SW 1271 (cell line): ENCODE measurements at regions not wholly inside any gene's neighbourhood (a gene's known extent, or its start where the extent isn't known, plus 50 kb on each side); places are given as distances from the start of the nearest gene placed in this dataset.
A peak's percentile ranks its signal among the peaks of the same experiment; 100 is the strongest.

ENCODE experiments used
- DNase-seq, 2 experiments: peaks; one replicate each; lab custom pipeline; 2025; lab: John Stamatoyannopoulos, UW

- no peak for DNase-seq
Observed at GRCh38 chr9:109549386-109549785, 51.3 kb upstream of the PTPN3 start.

DNA sequence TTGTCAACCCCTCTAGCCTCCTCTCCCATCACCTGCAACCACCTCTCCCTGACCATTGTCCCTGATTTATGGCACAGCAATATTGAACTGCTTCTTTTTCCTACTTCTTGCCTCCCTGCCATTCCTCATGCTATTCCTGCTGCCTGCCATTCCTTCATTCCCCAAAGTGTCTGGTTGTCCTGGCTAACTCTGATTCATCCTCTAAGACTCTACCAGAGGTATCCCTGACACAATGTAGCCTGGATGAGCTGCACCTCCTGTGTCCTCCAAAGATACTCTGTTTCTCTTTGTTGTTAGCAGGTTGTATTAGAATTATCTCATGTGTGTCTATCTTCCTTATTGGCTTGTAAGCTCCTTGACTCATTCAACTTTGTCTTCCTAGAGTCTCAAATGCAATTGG is 53.5 kb upstream of the PTPN3 start:
- DNase-seq, result no peak

- DNase-seq, result no peak
Observed at GRCh38 chr9:109555215-109555614, 57.1 kb upstream of the PTPN3 start.

GRCh38 chr9:109556061-109556460 is 58.0 kb upstream of the PTPN3 start:
- DNase-seq, result peak in 1 of 2 experiments; percentile 69

- DNase-seq, result no peak
Observed at GRCh38 chr9:109556786-109557185, 58.7 kb upstream of the PTPN3 start.

- no peak for DNase-seq
Observed at GRCh38 chr9:109557481-109557880, 59.4 kb upstream of the PTPN3 start.

- DNase-seq, result no peak
Observed at GRCh38 chr9:109558718-109559151, 60.6 kb upstream of the PTPN3 start.

- DNase-seq, result no peak
Observed at GRCh38 chr9:109560470-109561132, 62.5 kb upstream of the PTPN3 start.

GRCh38 chr9:109561137-109561536 is 63.0 kb upstream of the PTPN3 start:
- no peak for DNase-seq

DNA sequence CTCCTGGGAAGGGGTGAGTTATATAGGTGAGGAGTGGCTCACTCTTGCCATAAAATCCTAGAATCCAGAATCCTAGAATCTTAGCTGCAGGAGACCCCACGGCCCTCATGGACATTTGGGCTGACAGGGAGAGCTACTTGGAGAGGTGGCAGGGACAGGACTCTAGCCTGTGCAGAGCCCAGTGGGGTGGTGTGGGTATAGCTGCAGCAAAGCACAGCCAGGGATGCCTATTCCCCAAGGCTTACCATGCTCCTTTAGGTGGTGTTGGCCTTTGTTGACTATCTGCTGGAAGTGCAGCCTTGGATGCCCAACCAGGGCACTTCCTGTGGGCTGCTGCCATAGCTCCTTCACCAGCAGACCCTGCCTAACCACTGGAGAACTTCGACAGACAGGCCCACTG is 70.0 kb upstream of the PTPN3 start:
- DNase-seq, result no peak

DNA sequence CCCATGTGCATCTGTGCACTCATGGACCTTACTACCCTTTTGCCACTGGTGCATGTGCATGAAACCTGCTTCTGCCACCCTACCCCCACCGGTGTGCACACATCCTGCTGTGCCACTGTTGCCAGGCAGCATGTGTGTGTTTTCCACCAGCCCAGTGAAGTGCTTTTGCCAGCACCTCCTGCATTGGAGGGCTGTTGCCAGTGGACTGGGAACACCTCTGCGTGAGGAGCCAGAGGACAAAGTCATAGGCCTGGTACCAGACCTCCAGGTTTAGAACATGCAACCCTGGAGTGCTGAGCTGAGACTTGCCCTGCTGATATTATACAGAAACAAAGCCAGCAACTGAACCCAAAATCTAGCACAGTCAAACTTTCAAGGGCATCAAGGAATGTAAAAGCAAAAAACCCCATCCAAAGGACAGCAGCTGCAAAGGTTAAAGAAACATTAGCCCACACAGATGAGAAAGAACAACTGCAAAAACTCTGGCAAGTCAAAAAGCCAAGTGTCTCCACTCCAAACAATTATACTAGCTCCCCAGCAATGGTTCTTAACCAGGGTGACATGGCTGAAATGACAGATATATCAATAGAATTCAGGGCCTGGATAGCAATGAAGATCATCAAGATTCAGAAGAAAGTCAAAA is 70.6 kb upstream of the PTPN3 start:
- DNase-seq, result no peak

DNA sequence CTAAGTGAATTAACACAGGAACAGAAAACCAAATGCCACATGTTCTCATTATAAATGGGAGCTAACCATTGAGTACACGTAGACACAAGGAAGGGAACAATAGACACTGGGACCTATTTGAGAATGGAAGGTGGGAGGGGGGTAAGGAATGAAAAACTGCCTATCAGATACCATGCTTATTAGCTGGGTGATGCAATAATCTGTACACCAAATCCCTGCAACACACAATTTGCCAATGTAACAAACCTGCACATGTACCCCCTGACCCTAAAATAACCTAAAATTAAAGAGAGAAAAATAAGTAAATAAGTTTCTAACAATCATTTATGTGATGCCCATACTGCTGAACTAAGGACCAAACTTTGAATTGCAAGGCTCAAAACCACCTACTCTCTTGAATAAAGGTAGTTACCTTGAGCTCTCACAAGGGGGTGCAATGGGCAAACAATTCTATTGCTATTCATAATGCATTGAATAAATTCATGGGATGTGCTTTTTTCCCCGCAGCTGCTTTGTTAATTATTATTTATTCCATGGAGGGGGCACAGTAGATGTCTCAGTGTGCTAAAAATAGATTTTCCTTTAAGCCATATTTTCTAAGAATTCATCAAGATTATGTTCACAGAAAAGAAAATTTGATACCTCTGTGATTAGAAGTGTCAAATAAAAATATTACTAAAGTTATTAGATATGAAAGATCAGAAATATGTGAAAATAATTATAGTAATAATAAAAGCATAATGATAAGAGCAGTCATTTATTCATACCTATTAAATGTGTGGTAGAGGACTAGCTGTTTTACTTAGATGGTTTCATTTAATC is 76.2 kb upstream of the PTPN3 start:
- peak; percentile 21 to 71 for DNase-seq

GRCh38 chr9:109576762-109577161 is 78.7 kb upstream of the PTPN3 start:
- no peak for DNase-seq

DNA sequence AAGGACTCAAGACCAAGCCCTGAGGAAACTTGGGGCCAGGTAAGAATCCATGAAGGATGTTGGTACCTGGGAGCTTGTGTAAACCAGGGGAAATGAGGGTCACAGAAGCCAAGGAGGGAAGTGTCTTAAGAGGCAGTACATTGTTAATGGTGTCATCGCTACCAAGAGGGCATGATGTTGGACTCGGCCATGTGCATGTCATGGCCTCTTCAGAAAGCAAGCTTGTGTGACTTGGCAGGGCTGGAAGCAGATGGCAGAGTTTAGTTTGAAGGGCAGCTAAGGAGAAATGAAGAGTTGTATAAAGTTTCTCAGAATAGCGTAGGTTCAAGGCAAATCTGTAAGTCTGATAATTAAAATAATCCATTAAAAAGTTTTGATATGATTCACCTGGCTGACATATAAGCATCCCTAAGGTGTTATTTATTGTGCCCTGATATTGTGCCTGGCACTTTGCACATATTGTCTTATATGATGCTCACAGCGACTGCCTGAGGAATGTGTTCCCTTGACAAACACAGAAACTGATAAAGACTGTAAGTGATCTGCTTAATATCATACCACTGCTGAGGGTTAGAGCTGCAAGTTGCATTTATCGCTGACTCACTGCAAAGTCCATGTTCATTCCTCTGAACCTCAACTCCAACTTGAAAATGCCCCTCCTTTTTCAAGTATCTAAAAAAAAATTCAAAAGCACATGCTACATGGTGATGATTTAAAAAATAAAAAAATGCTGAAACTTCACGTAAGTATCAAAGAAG is 81.3 kb upstream of the PTPN3 start:
- no peak for DNase-seq

GRCh38 chr9:109582386-109582785 is 84.3 kb upstream of the PTPN3 start:
- no peak for DNase-seq

DNA sequence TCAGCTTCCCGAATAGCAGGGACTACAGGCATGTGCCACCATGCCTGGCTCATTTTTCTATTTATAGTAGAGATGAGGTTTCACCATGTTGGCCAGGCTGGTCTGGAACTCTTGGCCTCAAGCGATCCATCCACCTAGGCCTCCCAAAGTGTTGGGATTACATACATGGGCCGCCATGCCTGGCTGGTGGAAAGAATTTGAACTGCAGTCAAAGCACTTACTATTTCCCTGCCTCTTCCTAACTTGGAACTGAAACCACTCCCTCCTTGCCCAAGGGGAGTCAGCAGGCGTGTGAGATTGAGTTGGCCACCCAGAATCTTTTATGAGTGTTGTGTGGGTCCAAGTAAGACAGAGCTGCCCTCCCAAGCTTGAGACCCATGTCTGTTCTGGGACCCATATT is 86.1 kb upstream of the PTPN3 start:
- DNase-seq, result no peak

DNA sequence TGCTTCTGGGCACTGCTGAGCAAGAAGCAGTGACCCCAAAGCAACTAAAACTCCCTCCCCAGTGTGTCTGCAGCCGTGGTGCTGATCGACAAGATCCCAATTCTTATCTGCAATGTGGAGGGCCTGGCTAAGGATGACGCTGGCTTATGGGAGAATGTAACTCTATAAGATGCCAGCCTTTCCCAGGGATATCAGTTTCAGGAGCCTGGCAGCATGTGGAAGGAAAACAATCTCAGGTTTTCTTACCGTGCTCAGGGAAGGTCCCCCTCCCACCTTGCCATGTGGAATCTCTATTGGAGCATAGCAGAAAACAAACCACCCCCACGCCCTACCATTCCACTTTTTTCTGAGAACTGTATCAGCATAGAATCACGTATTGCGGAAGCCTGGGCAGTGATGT is 87.7 kb upstream of the PTPN3 start:
- no peak for DNase-seq

DNA sequence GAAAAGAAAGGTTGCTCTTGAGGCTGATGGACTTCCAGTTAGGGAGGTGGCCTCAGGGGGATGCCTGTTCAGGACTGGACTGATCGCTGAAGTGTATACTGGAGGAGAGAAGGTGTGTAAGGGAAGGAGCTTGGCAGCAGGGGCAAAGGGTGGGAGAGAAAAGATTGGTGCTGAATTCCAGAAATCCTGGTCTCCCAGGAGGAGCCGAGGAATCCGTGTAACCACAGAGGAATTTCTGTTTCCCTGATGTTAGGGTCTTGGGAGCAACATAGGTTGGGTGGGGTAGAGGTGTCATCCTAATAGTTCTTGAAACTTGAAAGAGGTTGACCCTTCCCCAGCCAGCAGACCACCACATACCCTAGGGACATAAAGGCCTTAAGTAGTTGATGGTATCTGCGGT is 88.9 kb upstream of the PTPN3 start:
- DNase-seq, result no peak

DNA sequence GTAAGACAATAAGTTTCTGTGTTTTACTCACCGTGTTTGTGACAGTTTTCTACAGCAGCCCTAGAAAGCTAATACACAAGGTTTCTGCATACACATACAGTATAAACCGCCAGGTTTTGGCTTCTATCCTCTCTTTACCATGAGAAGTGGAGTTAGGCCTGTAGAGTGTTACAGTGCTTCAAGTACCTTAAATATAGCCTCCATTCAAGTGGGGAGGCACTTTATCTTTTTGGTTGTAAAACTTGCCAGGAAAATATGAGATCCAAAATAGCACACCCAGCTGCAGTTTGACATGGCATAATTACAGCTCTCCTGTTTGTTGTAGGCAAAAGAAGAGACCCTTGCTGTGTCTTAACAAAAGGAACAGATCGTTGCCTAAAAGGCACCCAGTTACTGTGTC is 90.3 kb upstream of the PTPN3 start:
- DNase-seq, result no peak

DNA sequence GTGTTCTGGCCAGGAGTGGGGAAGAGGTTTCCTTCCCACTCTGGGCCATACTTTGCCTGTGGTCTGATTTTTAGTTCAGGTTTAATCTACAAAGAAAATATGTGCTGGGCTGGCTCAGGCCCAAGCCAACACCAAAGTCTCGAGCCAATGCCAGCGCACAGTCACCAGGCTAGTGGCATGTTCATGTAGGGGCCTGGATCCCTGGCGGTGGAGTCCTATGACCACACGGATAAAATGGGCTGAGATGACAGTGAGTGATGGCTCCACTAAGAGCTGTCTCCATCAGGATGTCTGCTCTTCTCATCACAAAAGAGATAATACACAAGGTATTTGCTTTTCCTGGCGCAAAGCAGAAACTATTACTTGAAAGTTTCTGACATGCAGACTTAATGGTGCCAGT is 92.9 kb upstream of the PTPN3 start:
- no peak for DNase-seq

DNA sequence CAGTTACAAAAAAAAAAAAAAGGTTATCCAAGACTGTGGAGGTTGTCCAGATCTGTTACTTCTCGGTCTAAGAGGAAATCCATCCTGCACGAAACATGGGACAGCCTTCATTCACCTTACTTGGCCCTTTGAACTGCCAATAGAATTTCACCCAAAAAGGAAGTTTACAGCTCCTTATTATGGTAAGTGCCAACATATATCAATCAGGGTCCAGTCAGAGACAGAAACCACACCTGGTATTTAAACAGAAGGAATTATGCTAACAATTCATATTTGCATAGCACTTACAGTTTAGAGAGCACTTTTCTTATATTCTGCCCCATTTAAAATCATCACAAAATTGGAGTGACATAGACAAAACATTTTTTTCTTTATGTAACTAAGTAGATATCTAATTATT is 93.6 kb upstream of the PTPN3 start:
- no peak for DNase-seq

DNA sequence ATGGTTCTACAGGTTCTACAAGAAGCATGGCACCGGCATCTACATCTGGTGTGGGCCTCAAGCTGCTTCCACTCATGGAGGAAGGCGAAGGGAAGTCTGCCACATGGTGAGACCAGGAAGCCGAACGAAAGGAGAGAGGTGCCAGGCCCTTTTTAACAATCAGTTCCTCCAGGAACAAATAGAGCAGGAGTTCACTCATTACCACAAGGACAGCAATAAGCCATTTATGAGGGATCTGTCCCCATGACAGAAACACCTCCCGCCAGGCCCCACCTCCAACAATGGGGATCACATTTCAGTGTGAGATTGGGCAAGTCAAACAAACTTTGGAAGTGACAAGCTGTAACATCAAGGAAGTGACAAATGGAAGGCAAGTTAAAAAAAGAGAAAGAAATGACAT is 95.5 kb upstream of the PTPN3 start:
- DNase-seq, result no peak
